ENCODE measurements at regions not wholly inside any gene's neighbourhood (a gene's known extent, or its start where the extent isn't known, plus 50 kb on each side); places are given as distances from the start of the nearest gene placed in this dataset.
"Not testable (repeated sequence)": the region's sequence is repeated elsewhere in the genome, so short reads cannot be mapped to it uniquely, and the experiment has no call there.

GRCh38 chr7:32765185-32765584, 126.4 kb downstream of the KBTBD2 start:
- DNase-seq = no peak

- no peak for DNase-seq
Observed at GRCh38 chr7:32762925-32763293, 128.7 kb downstream of the KBTBD2 start.

GRCh38 chr7:32762206-32762924, 129.2 kb downstream of the KBTBD2 start:
- not testable (repeated sequence) for DNase-seq

- peak in 3 of 58 donors; percentile 20 to 27 (median 26) for DNase-seq
Observed at GRCh38 chr7:32761451-32762205, 129.9 kb downstream of the KBTBD2 start.

GRCh38 chr7:32760755-32761154, 130.8 kb downstream of the KBTBD2 start:
- DNase-seq = not testable (repeated sequence)

GRCh38 chr7:32759859-32760258, 131.7 kb downstream of the KBTBD2 start:
- not testable (repeated sequence) for DNase-seq

- DNase-seq = not testable (repeated sequence)
Observed at GRCh38 chr7:32753872-32754271, 137.7 kb downstream of the KBTBD2 start.

- not testable (repeated sequence) for DNase-seq
Observed at GRCh38 chr7:32748337-32748736, 143.2 kb downstream of the KBTBD2 start.

- DNase-seq = not testable (repeated sequence)
Observed at GRCh38 chr7:32747443-32748148, 144.0 kb downstream of the KBTBD2 start.

GRCh38 chr7:32741853-32742476, 149.6 kb downstream of the KBTBD2 start:
- DNase-seq = not testable (repeated sequence)

- not testable (repeated sequence) for DNase-seq
Observed at GRCh38 chr7:32739749-32740148, 151.8 kb downstream of the KBTBD2 start.

GRCh38 chr7:32738390-32738789, 153.2 kb downstream of the KBTBD2 start:
- DNase-seq = not testable (repeated sequence)

- not testable (repeated sequence) for DNase-seq
Observed at GRCh38 chr7:32732767-32733166, 158.8 kb downstream of the KBTBD2 start.

GRCh38 chr7:32729335-32729675, 162.3 kb downstream of the KBTBD2 start:
- not testable (repeated sequence) for DNase-seq

GRCh38 chr7:32728412-32729334, 162.9 kb downstream of the KBTBD2 start:
- DNase-seq = peak in 53 of 58 donors; percentile 8 to 77 (median 51)

- DNase-seq = peak in 52 of 58 donors; percentile 1 to 74 (median 34)
Observed at GRCh38 chr7:32727483-32728411, 163.8 kb downstream of the KBTBD2 start.

- not testable (repeated sequence) for DNase-seq
Observed at GRCh38 chr7:32722837-32723236, 168.7 kb downstream of the KBTBD2 start.

GRCh38 chr7:32694182-32694581, 197.4 kb downstream of the KBTBD2 start:
- no peak for DNase-seq
